ENCODE measurements at regions not wholly inside any gene's neighbourhood (a gene's known extent, or its start where the extent isn't known, plus 50 kb on each side); places are given as distances from the start of the nearest gene placed in this dataset.

DNA sequence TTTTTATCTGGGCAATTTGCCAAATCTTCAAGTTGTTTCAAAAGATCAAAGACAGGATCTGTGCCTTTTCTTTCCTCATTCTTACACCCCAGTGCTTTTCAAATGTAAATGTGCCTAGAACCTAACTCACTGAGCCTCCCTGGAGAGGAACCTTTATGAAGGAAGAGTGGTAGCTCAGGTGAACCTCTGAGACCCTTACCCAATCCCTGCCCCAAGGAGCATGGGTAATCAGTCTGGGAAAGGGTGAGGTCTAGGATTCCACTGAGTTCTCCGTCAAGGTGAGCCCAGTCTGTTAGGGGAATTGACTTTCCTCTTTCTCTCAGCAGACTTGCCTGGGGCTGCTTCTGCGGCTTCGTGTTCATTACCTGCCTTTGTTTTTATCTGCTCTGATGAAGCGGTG is 88.1 kb upstream of the MAP4K4 start:
- H3K4me3 Mint-ChIP-seq, result no peak overlapping the region
- TF ChIP-seq, protein P1, sequence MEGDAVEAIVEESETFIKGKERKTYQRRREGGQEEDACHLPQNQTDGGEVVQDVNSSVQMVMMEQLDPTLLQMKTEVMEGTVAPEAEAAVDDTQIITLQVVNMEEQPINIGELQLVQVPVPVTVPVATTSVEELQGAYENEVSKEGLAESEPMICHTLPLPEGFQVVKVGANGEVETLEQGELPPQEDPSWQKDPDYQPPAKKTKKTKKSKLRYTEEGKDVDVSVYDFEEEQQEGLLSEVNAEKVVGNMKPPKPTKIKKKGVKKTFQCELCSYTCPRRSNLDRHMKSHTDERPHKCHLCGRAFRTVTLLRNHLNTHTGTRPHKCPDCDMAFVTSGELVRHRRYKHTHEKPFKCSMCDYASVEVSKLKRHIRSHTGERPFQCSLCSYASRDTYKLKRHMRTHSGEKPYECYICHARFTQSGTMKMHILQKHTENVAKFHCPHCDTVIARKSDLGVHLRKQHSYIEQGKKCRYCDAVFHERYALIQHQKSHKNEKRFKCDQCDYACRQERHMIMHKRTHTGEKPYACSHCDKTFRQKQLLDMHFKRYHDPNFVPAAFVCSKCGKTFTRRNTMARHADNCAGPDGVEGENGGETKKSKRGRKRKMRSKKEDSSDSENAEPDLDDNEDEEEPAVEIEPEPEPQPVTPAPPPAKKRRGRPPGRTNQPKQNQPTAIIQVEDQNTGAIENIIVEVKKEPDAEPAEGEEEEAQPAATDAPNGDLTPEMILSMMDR (IDR thresholded peaks at IDR 0.05), result no peak
- no peaks in the 10 kb centered on the region for H3K36me3 Mint-ChIP-seq (ENCODE audit: low read depth)
- CTCF ChIA-PET, result interaction anchor here (1.5 kb wide), 1 partner anchor 23 kb away, joined by 3 read pairs; no protein-coding TSS in a partner anchor
- intact Hi-C loops (cut with micrococcal nuclease), result no loop called here
- POLR2A ChIA-PET, result no interaction called here
- H3K27ac Mint-ChIP-seq, result no peak overlapping the region
- H3K9me3 Mint-ChIP-seq, result peaks cover 2% of the 10 kb centered on the region
- no peak for ATAC-seq
- DNase-seq, result no peak
- peaks cover 1% of the 10 kb centered on the region for H3K4me1 Mint-ChIP-seq (ENCODE audit: low read depth)
- no peaks in the 10 kb centered on the region for H3K27me3 Mint-ChIP-seq

- CTCF ChIA-PET, result interaction anchor here (0.7 to 1.5 kb wide), 3 partner anchors 24 to 223 kb away, joined by 3 read pairs; no protein-coding TSS in a partner anchor
- ATAC-seq, result no peak
Measured at GRCh38 chr2:101608408-101609310, 88.8 kb upstream of the MAP4K4 start.

DNA sequence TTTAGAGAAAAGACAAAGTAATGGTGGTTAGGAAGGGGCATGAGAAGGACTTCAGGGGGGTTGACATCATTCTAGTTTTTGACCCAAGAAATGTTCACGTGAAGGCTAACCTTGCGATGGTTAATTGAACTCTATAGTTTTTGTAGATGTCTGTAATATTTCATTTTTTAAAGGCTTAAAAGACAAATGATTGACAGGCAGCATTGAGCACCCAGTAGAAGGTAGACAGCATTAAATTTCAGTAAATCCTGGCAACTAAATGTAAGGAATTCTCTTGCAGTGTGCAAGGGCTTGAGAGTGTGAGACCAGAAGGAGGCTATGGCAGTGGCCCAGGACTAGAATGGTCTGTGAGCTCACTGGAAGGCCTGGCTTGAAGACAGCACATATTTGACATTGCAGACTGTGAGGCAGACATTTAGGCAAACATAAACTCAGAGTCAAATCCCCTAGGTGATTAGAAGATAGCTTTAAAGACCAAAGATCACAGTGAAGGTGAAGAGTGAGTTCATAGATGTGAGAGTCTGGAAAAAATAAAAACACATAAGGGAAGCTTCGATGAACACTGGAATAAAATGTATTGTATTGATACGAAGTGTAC is 100.1 kb upstream of the MAP4K4 start:
- Mint-ChIP-seq H3K9me3 (no peaks in the 10 kb centered on the region), H3K4me3 (no peak overlapping the region), H3K27ac (no peak overlapping the region), H3K4me1 (ENCODE audit: low read depth) (peaks cover 2% of the 10 kb centered on the region), H3K36me3 (ENCODE audit: low read depth) (no peaks in the 10 kb centered on the region), H3K27me3 (no peaks in the 10 kb centered on the region)
- TF ChIP-seq, protein P1 (IDR thresholded peaks at IDR 0.05), result no peak
- no peak for DNase-seq
- CTCF ChIA-PET, result interaction anchor here (1.1 kb wide), 1 partner anchor 17 kb away, joined by 3 read pairs; no protein-coding TSS in a partner anchor
- intact Hi-C loops (cut with micrococcal nuclease), result no loop called here
- no peak for ATAC-seq
- POLR2A ChIA-PET, result interaction anchor here (0.6 kb wide), 1 partner anchor 74 kb away, joined by 3 read pairs; no protein-coding TSS in a partner anchor

More at GRCh38 chr2:101608408-101609310, 88.8 kb upstream of the MAP4K4 start:
- H3K27me3 Mint-ChIP-seq, result no peaks in the 10 kb centered on the region
- peaks cover 2% of the 10 kb centered on the region for H3K9me3 Mint-ChIP-seq
- intact Hi-C loops (cut with micrococcal nuclease), result no loop called here
- no peak overlapping the region for H3K4me3 Mint-ChIP-seq
- H3K36me3 Mint-ChIP-seq (ENCODE audit: low read depth), result no peaks in the 10 kb centered on the region
- no peak overlapping the region for H3K27ac Mint-ChIP-seq
- no peaks in the 10 kb centered on the region for H3K4me1 Mint-ChIP-seq (ENCODE audit: low read depth)
- POLR2A ChIA-PET, result interaction anchor here (0.8 kb wide), 1 partner anchor 25 kb away, joined by 4 read pairs; no protein-coding TSS in a partner anchor
- no peak for DNase-seq
- TF ChIP-seq, protein P1 (IDR thresholded peaks at IDR 0.05), result no peak

DNA sequence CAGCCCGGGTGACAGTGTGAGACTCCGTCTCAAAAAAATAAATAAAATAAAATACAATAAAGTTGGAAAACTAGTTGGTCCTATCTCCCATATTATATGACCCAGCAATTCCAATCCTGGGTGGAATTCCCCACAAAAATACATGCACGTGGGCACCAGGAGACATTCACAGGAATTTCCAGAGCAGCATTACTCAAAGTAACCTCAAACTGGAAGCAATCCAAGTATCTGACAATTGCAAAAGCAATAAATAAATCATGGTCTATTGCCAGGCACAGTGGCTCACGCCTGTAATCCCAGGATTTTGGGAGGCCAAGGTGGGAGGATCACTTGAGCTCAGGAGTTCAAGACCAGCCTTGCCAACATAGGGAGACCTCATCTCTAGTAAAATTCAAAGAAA is 101.2 kb upstream of the MAP4K4 start:
- H3K27ac Mint-ChIP-seq, result no peak overlapping the region
- TF ChIP-seq, protein P1 (IDR thresholded peaks at IDR 0.05), result no peak
- no peak overlapping the region for H3K4me3 Mint-ChIP-seq
- intact Hi-C loops (cut with micrococcal nuclease), result no loop called here
- H3K36me3 Mint-ChIP-seq (ENCODE audit: low read depth), result no peaks in the 10 kb centered on the region
- ChIA-PET POLR2A (no interaction called here), CTCF (no interaction called here)
- no peaks in the 10 kb centered on the region for H3K27me3 Mint-ChIP-seq
- H3K4me1 Mint-ChIP-seq (ENCODE audit: low read depth), result peaks cover 2% of the 10 kb centered on the region
- ATAC-seq (no peak), DNase-seq (no peak)
- H3K9me3 Mint-ChIP-seq, result no peaks in the 10 kb centered on the region

DNA sequence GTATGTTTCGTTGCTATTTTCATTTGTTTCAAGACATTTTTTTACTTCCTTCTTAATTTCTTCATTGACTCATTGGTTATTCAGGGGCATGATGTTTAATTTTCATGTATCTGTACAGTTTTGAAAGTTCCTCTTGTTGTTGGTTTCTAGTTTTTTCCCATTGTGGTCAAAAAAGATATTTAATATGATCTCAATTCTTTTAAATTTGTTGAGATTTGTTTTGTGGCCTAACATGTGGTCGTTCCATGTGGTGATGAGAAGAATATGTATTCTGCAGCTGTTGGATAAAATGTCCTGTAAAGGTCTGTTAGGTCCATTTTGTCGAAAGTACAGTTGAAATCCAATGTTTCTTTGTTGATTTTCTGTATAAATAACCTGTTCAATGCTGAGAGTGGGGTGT is 110.3 kb upstream of the MAP4K4 start:
- TF ChIP-seq, protein P1 (IDR thresholded peaks at IDR 0.05), result no peak
- ATAC-seq, result no peak
- Mint-ChIP-seq H3K36me3 (ENCODE audit: low read depth) (no peaks in the 10 kb centered on the region), H3K4me3 (no peak overlapping the region), H3K27me3 (no peaks in the 10 kb centered on the region), H3K27ac (no peak overlapping the region), H3K4me1 (ENCODE audit: low read depth) (no peaks in the 10 kb centered on the region), H3K9me3 (peaks cover 5% of the 10 kb centered on the region)
- DNase-seq, result no peak
- ChIA-PET POLR2A (no interaction called here), CTCF (no interaction called here)
- intact Hi-C loops (cut with micrococcal nuclease), result no loop called here
